Retinal pigment epithelial cell (primary cell): ENCODE measurements at regions not wholly inside any gene's neighbourhood (a gene's known extent, or its start where the extent isn't known, plus 50 kb on each side); places are given as distances from the start of the nearest gene placed in this dataset.

Experiments used
- DNase-seq: peaks from one replicate; pipeline ENCODE4 v3.0.0-alpha.2; 2010; ENCODE audit warnings: low read depth
- H3K4me3 ChIP-seq: 2 replicates; pipeline ENCODE4 v1.5.1; 2011; ENCODE audit warnings: mild to moderate bottlenecking, low read length, control low read depth, moderate library complexity
- CTCF ChIP-seq: conservative IDR thresholded peaks from 2 replicates; pipeline ENCODE4 v1.5.1; 2011; ENCODE audit warnings: low read depth, low read length, control low read depth, inconsistent platforms

GRCh38 chr13:63336549-63336948, 1920.9 kb upstream of the PCDH20 start:
- DNase-seq = no peak
- no peak overlapping the region for H3K4me3 ChIP-seq
- no peak for TF ChIP-seq CTCF

GRCh38 chr13:63327584-63327983, 1911.9 kb upstream of the PCDH20 start:
- DNase-seq = no peak
- TF ChIP-seq CTCF = no peak
- no peak overlapping the region for H3K4me3 ChIP-seq

GRCh38 chr13:63323441-63323840, 1907.8 kb upstream of the PCDH20 start:
- DNase-seq = no peak
- no peak for TF ChIP-seq CTCF

GRCh38 chr13:63311587-63311986, 1895.9 kb upstream of the PCDH20 start:
- H3K4me3 ChIP-seq = no peak overlapping the region
- no peak for DNase-seq
- TF ChIP-seq CTCF = no peak

More at GRCh38 chr13:63323441-63323840, 1907.8 kb upstream of the PCDH20 start:
- no peak overlapping the region for H3K4me3 ChIP-seq

GRCh38 chr13:63308549-63309165, 1893.0 kb upstream of the PCDH20 start:
- TF ChIP-seq CTCF = no peak
- H3K4me3 ChIP-seq = no peak overlapping the region
- no peak for DNase-seq

GRCh38 chr13:63307228-63307627, 1891.6 kb upstream of the PCDH20 start:
- no peak for DNase-seq
- TF ChIP-seq CTCF = no peak
- H3K4me3 ChIP-seq = no peak overlapping the region

GRCh38 chr13:63305641-63306133, 1890.0 kb upstream of the PCDH20 start:
- TF ChIP-seq CTCF = no peak
- H3K4me3 ChIP-seq = no peak overlapping the region
- no peak for DNase-seq
